Fibroblast of mammary gland (primary cell): ENCODE measurements at regions not wholly inside any gene's neighbourhood (a gene's known extent, or its start where the extent isn't known, plus 50 kb on each side); places are given as distances from the start of the nearest gene placed in this dataset.
"Not testable (repeated sequence)": the region's sequence is repeated elsewhere in the genome, so short reads cannot be mapped to it uniquely, and the experiment has no call there.

Experiments used
- DNase-seq: peaks from one replicate; pipeline ENCODE4 v3.0.0-alpha.2; 2010; ENCODE audit warnings: low read depth
- H3K4me3 ChIP-seq: 2 replicates; pipeline ENCODE4 v1.5.1; 2011; ENCODE audit warnings: low read depth, mild to moderate bottlenecking, low read length, moderate library complexity; ENCODE audit not compliant: control insufficient read depth
- CTCF ChIP-seq: conservative IDR thresholded peaks from 2 replicates; pipeline ENCODE4 v1.5.1; 2011; ENCODE audit warnings: low read depth, low read length, inconsistent platforms; ENCODE audit not compliant: control insufficient read depth, insufficient read depth

- no peak for DNase-seq
- H3K4me3 ChIP-seq: no peak overlapping the region
- no peak for TF ChIP-seq CTCF
Observed at GRCh38 chr13:44778761-44779484, 202.8 kb upstream of the TSC22D1 start.

GRCh38 chr13:44775290-44775689 is 199.2 kb upstream of the TSC22D1 start:
- DNase-seq, H3K4me3 ChIP-seq: not testable (repeated sequence)

DNA sequence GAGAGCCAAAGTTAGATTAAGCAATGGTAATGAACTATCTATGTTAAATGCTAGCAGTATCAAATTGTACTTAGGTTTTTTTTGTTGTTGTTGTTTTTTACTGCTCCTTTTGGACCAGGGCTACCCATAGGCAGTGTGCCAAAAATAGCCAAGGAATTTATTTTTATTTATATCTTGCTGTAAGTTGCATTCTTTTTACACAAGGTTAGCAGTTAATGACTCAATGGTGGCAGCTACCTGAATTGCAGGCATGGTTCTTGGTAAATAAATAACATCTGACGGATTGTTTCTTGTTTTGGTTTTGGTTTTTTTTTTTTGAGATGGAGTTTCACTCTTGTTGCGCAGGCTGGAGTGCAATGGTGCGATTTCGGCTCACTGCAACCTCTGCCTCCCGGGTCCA is 194.8 kb upstream of the TSC22D1 start:
- TF ChIP-seq CTCF: no peak
- no peak for DNase-seq
- no peak overlapping the region for H3K4me3 ChIP-seq

DNA sequence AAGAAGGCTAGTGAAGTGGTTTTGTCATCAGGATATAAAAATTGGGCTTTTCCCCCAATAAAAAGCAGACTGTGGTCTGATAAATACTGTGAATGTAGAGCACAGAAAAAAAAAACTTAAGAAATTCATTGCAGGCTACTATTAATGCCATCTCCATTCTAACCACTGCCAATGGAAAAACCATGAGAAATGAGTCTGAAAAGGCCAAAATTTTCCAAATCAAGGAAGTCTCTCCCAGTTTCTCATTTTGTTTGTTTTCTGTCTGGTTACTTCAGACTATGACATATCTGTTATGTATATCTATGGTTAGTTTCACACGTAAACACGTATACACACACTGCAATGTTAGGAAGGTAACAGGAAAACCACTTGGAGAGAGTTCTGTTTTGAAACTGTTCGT is 193.6 kb upstream of the TSC22D1 start:
- no peak for TF ChIP-seq CTCF
- DNase-seq: no peak
- no peak overlapping the region for H3K4me3 ChIP-seq

GRCh38 chr13:44768775-44769581 is 192.8 kb upstream of the TSC22D1 start:
- DNase-seq: peak; percentile 78
- TF ChIP-seq CTCF: no peak
- no peak overlapping the region for H3K4me3 ChIP-seq

GRCh38 chr13:44768239-44768638 is 192.1 kb upstream of the TSC22D1 start:
- H3K4me3 ChIP-seq: no peak overlapping the region
- no peak for TF ChIP-seq CTCF

GRCh38 chr13:44765001-44765471 is 188.9 kb upstream of the TSC22D1 start:
- TF ChIP-seq CTCF: no peak
- no peak overlapping the region for H3K4me3 ChIP-seq
- DNase-seq: no peak

More at GRCh38 chr13:44768239-44768638, 192.1 kb upstream of the TSC22D1 start:
- no peak for DNase-seq
